Astrocyte (in vitro differentiated cells and primary cell): ENCODE measurements at regions not wholly inside any gene's neighbourhood (a gene's known extent, or its start where the extent isn't known, plus 50 kb on each side); places are given as distances from the start of the nearest gene placed in this dataset.

Experiments
- CTCF ChIP-seq: IDR thresholded peaks from 2 replicates; pipeline ENCODE4 v1.5.1; 2011; ENCODE audit warnings: low read depth, mild to moderate bottlenecking, inconsistent platforms, low read length, moderate library complexity; ENCODE audit not compliant: insufficient read depth
- EZH2 ChIP-seq: IDR thresholded peaks from 2 replicates; pipeline ENCODE4 v1.6.1; 2012; ENCODE audit warnings: mild to moderate bottlenecking, low read length, inconsistent platforms; ENCODE audit not compliant: insufficient read depth

GRCh38 chr2:61774351-61774750 is 79.5 kb downstream of the FAM161A start:
- no peak for TF ChIP-seq CTCF
- TF ChIP-seq EZH2, result no peak
